Parathyroid adenoma (tissue), 2 donors: ENCODE measurements at regions not wholly inside any gene's neighbourhood (a gene's known extent, or its start where the extent isn't known, plus 50 kb on each side); places are given as distances from the start of the nearest gene placed in this dataset.

ENCODE experiments used
- H2AFZ ChIP-seq: fragments of 300-600 bp; sonication (generic); one replicate; pipeline ENCODE4 v1.7.0; 2017; ENCODE audit warnings: antibody characterized with exemption, mild to moderate bottlenecking
- H3K27ac ChIP-seq: fragments of 300-600 bp; sonication (generic); one replicate; pipeline ENCODE4 v1.7.0; 2017
- H3K27me3 ChIP-seq: fragments of 300-600 bp; sonication (generic); one replicate; pipeline ENCODE4 v1.7.0; 2017; ENCODE audit warnings: low read length; ENCODE audit not compliant: control insufficient read depth, insufficient read depth
- H3K36me3 ChIP-seq: fragments of 300-600 bp; sonication (generic); one replicate; pipeline ENCODE4 v1.7.0; 2017; ENCODE audit warnings: low read length; ENCODE audit not compliant: control insufficient read depth, insufficient read depth
- H3K4me1 ChIP-seq: fragments of 300-600 bp; sonication (generic); one replicate; pipeline ENCODE4 v1.7.0; 2017; ENCODE audit warnings: control low read depth
- H3K4me2 ChIP-seq: fragments of 300-600 bp; sonication (generic); one replicate; pipeline ENCODE4 v1.7.0; 2017; ENCODE audit warnings: low read length
- H3K4me3 ChIP-seq: fragments of 300-600 bp; sonication (generic); one replicate; pipeline ENCODE4 v1.7.0; 2017; ENCODE audit warnings: low read depth, low read length
- H3K79me2 ChIP-seq: fragments of 300-600 bp; sonication (generic); one replicate; pipeline ENCODE4 v1.7.0; 2017; ENCODE audit warnings: control low read depth
- H3K9ac ChIP-seq: fragments of 300-600 bp; sonication (generic); one replicate; pipeline ENCODE4 v1.7.0; 2017; ENCODE audit warnings: mild to moderate bottlenecking
- H3K9me3 ChIP-seq: fragments of 300-600 bp; sonication (generic); one replicate; pipeline ENCODE4 v1.7.0; 2017; ENCODE audit warnings: low read length; ENCODE audit not compliant: control insufficient read depth
- TF ChIP-seq, protein P1 (sequence below): fragments of 300-600 bp; sonication (generic); IDR thresholded peaks from one replicate; pipeline ENCODE4 v1.7.0; 2017; ENCODE audit warnings: antibody characterized with exemption, mild to moderate bottlenecking
- donor health status: primary hyperparathyroidism.

DNA sequence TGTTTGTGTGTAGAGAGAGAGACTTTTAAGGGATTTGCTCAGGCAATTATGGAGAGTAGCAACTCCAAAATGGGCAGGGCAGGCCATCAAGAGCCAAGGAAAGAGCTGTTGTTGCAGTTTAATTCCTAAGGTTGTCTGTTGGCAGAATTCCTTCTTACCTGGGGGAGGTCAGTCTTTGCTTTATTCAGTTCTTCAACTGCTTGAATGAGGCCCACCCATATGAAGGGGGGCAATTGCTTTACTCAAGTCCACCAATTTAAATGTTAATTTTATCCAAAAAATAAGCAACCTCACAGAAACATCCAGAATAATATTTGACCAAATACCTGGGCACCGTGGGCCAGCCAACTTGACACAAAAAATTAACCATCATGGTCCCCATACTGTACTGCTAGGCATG is 137.7 kb upstream of the KLHL25 start:
- Histone ChIP-seq H3K27ac (no peak overlapping the region), H2AFZ (no peak overlapping the region), H3K9ac (no peak overlapping the region), H3K9me3 (no peaks in the 10 kb centered on the region), H3K4me3 (no peak overlapping the region), H3K4me2 (no peak overlapping the region), H3K36me3 (no peaks in the 10 kb centered on the region), H3K27me3 (no peaks in the 10 kb centered on the region), H3K79me2 (no peaks in the 10 kb centered on the region), H3K4me1 (no peaks in the 10 kb centered on the region)
- TF ChIP-seq, protein P1, sequence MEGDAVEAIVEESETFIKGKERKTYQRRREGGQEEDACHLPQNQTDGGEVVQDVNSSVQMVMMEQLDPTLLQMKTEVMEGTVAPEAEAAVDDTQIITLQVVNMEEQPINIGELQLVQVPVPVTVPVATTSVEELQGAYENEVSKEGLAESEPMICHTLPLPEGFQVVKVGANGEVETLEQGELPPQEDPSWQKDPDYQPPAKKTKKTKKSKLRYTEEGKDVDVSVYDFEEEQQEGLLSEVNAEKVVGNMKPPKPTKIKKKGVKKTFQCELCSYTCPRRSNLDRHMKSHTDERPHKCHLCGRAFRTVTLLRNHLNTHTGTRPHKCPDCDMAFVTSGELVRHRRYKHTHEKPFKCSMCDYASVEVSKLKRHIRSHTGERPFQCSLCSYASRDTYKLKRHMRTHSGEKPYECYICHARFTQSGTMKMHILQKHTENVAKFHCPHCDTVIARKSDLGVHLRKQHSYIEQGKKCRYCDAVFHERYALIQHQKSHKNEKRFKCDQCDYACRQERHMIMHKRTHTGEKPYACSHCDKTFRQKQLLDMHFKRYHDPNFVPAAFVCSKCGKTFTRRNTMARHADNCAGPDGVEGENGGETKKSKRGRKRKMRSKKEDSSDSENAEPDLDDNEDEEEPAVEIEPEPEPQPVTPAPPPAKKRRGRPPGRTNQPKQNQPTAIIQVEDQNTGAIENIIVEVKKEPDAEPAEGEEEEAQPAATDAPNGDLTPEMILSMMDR: no peak

DNA sequence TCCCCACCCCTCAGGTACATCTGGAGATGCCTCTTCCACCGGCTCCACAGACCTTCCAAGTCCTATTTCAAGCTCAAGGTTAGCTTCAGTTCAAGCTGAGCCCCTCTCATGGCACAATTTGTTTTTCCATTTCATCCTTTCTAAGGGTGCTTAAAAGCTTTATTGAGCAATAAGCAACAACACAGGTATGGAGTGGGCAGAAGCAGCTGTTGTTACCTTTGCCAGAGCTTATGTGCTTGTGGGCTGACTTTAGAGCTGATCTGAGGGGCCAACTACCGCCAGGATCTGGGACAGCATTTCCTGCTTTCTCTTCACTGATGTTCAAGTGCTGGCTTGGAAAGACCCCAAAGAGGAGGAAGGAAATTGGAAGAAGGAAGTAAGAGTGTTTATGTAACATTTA is 140.0 kb upstream of the KLHL25 start:
- H3K36me3 ChIP-seq: no peaks in the 10 kb centered on the region

DNA sequence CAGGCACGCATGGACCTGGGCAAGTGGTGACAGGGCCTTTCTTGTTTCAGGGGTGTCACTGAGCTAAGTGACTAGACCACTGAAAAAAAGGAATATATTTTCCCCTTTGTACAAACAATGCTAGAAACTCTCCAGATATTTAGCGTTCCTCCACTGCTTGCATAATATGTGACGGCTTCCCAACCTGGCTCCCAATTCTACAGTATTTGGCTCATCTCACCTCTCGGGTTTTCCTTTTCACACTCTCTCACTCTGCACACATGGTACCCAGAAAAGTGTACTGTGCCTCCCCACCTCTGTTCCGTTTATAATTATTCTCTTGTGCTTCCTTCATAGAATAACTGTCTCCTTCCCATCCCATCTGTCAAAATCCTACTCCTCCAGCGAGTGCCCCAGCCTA is 140.5 kb upstream of the KLHL25 start:
- Histone ChIP-seq H3K4me3 (no peak overlapping the region), H2AFZ (no peak overlapping the region), H3K4me1 (no peaks in the 10 kb centered on the region), H3K4me2 (no peak overlapping the region), H3K27ac (no peak overlapping the region), H3K27me3 (no peaks in the 10 kb centered on the region), H3K9me3 (no peaks in the 10 kb centered on the region), H3K79me2 (no peaks in the 10 kb centered on the region), H3K9ac (no peak overlapping the region), H3K36me3 (no peaks in the 10 kb centered on the region)
- TF ChIP-seq, protein P1: no peak

More for the DNA sequence above, 140.0 kb upstream of the KLHL25 start:
- Histone ChIP-seq H3K4me3 (no peak overlapping the region), H3K4me2 (no peak overlapping the region), H3K27me3 (no peaks in the 10 kb centered on the region), H3K79me2 (no peaks in the 10 kb centered on the region), H3K4me1 (no peaks in the 10 kb centered on the region), H3K9me3 (no peaks in the 10 kb centered on the region), H3K27ac (no peak overlapping the region), H2AFZ (no peak overlapping the region), H3K9ac (no peak overlapping the region)
- TF ChIP-seq, protein P1: no peak

DNA sequence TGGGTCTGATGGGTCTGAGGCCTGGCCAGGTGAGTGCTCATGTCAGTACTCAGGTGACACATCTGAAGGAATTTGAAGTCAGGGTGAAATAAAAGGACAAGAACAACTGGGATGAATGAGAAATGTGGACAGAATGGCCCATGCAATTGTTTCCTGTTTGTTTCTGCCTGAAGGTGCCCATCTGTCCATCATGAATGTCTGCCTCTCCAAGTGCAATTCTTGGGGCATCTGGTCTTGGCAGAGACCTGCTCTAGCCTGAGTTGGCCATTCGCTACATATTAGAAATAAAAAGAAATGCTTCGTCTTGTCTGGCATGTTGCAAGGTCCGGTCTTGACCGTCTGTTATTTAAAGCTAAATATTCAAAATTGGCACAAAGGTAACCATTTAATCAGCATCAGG is 142.0 kb upstream of the AGBL1 start:
- H3K4me1 ChIP-seq: no peaks in the 10 kb centered on the region

More for the DNA sequence above, 142.0 kb upstream of the AGBL1 start:
- Histone ChIP-seq H3K9ac (no peak overlapping the region), H3K36me3 (no peaks in the 10 kb centered on the region), H3K9me3 (no peaks in the 10 kb centered on the region), H3K27me3 (no peaks in the 10 kb centered on the region), H3K4me3 (no peak overlapping the region), H3K79me2 (no peaks in the 10 kb centered on the region), H2AFZ (no peak overlapping the region), H3K4me2 (no peak overlapping the region), H3K27ac (no peak overlapping the region)
- TF ChIP-seq, protein P1: no peak
